ENCODE measurements at regions not wholly inside any gene's neighbourhood (a gene's known extent, or its start where the extent isn't known, plus 50 kb on each side); places are given as distances from the start of the nearest gene placed in this dataset.

- intact Hi-C loops (cut with micrococcal nuclease) (no loop called here), in situ Hi-C loops (cut with MboI) (no loop called here)
- Histone ChIP-seq H2AFZ (ENCODE audit: low read depth, low read length) (no peak overlapping the region), H3K4me2 (ENCODE audit: insufficient read depth, low read length) (no peak overlapping the region), H3K27ac (ENCODE audit: extremely low read depth, low read depth, low read length) (no peak overlapping the region), H3K4me3 (no peak overlapping the region), H3K9ac (ENCODE audit: insufficient read depth in 1 of 2, low read depth in 2 of 2, low read length in 2 of 2) (no peak overlapping the region), H3K9me3 (replicated peaks; ENCODE audit: control insufficient read depth, insufficient read depth, low read depth, low read length) (no peaks in the 10 kb centered on the region), H3K36me3 (ENCODE audit: control insufficient read depth, insufficient read depth, low read length) (no peaks in the 10 kb centered on the region), H3K27me3 (ENCODE audit: control insufficient read depth in 2 of 2, insufficient read depth in 2 of 2, low read length in 2 of 2) (no peaks in the 10 kb centered on the region; a peak in 1 of 5 replicates), H3K9me1 (ENCODE audit: control insufficient read depth, insufficient read depth, low read length) (no peaks in the 10 kb centered on the region), H3K79me2 (ENCODE audit: control insufficient read depth, insufficient read depth, low read length) (no peaks in the 10 kb centered on the region), H3K4me1 (replicated peaks in 1 of 2; ENCODE audit: control insufficient read depth in 2 of 2, insufficient read depth in 2 of 2, low read length in 2 of 2) (no peaks in the 10 kb centered on the region), H4K20me1 (replicated peaks; ENCODE audit: control insufficient read depth, insufficient read depth, low read length) (peaks cover 5% of the 10 kb centered on the region; the same call in 1 of the 2 replicates)
- CTCF ChIA-PET (ENCODE audit: low intra/inter-chr PET ratio): no interaction called here
- POLR2A ChIA-PET: no interaction called here
- no peak for ATAC-seq
- no peak for FAIRE-seq
- no peak for TF ChIP-seq CBX5 (IDR thresholded peaks at IDR 0.05; ENCODE audit: borderline replicate concordance, low read depth)
- TF ChIP-seq LEF1 (IDR thresholded peaks at IDR 0.05): no peak
- TF ChIP-seq MIER1 (IDR thresholded peaks at IDR 0.05; ENCODE audit: low read depth): no peak
- TF ChIP-seq ERF (CRISPR knock-in tag; IDR thresholded peaks at IDR 0.05): no peak
- no TSS peak for BruUV-seq (replicated peaks)
- no peak for DNase-seq (ENCODE audit: extremely low read depth in 1 of 4, low spot score in 3 of 4)
- WGBS (ENCODE audit: insufficient coverage, low coverage, missing lambda C conversion rate): 0% methylated on average over 1 of the region's 1 CpG
These were observed 157.0 kb downstream of the FAM114A2 start for GRCh38 chr5:153881687-153882086.

GRCh38 chr5:153880106-153880505 lies 158.6 kb downstream of the FAM114A2 start:
- Histone ChIP-seq H3K36me3 (ENCODE audit: control insufficient read depth, insufficient read depth, low read length) (no peaks in the 10 kb centered on the region), H3K4me2 (ENCODE audit: insufficient read depth, low read length) (no peak overlapping the region), H2AFZ (ENCODE audit: low read depth, low read length) (no peak overlapping the region), H4K20me1 (replicated peaks; ENCODE audit: control insufficient read depth, insufficient read depth, low read length) (peaks cover 5% of the 10 kb centered on the region; the same call in 1 of the 2 replicates), H3K4me3 (no peak overlapping the region), H3K79me2 (ENCODE audit: control insufficient read depth, insufficient read depth, low read length) (no peaks in the 10 kb centered on the region), H3K4me1 (replicated peaks in 1 of 2; ENCODE audit: control insufficient read depth in 2 of 2, insufficient read depth in 2 of 2, low read length in 2 of 2) (no peaks in the 10 kb centered on the region), H3K9ac (ENCODE audit: insufficient read depth in 1 of 2, low read depth in 2 of 2, low read length in 2 of 2) (no peak overlapping the region), H3K9me1 (ENCODE audit: control insufficient read depth, insufficient read depth, low read length) (no peaks in the 10 kb centered on the region), H3K27ac (ENCODE audit: extremely low read depth, low read depth, low read length) (no peak overlapping the region), H3K9me3 (replicated peaks; ENCODE audit: control insufficient read depth, insufficient read depth, low read depth, low read length) (no peaks in the 10 kb centered on the region), H3K27me3 (ENCODE audit: control insufficient read depth in 2 of 2, insufficient read depth in 2 of 2, low read length in 2 of 2) (no peaks in the 10 kb centered on the region; a peak in 1 of 5 replicates)
- POLR2A ChIA-PET: interaction anchor here (1.4 to 1.5 kb wide), 2 partner anchors 13 to 53 kb away, joined by 3 read pairs; no protein-coding TSS in a partner anchor
- FAIRE-seq (no peak), DNase-seq (ENCODE audit: extremely low read depth in 1 of 4, low spot score in 3 of 4) (no peak), ATAC-seq (no peak)
- CTCF ChIA-PET (ENCODE audit: low intra/inter-chr PET ratio): no interaction called here
- 5% methylated on average over 1 of the region's 1 CpG for WGBS (ENCODE audit: insufficient coverage, low coverage, missing lambda C conversion rate)
- TF ChIP-seq RFX1 (IDR thresholded peaks at IDR 0.05) (peak; percentile 30; the same call in 1 of the 2 replicates), HNRNPH1 (optimal IDR thresholded peaks at IDR 0.05; ENCODE audit: low read depth, low read length) (no peak)
- intact Hi-C loops (cut with micrococcal nuclease): no loop called here
- BruUV-seq (replicated peaks): no TSS peak
- in situ Hi-C loops (cut with MboI): no loop called here

All from K562 (cell line).